HG02973 (cell line): ENCODE measurements at regions not wholly inside any gene's neighbourhood (a gene's known extent, or its start where the extent isn't known, plus 50 kb on each side); places are given as distances from the start of the nearest gene placed in this dataset.

Experiments
- ATAC-seq: cut with Tn5 transposase; IDR thresholded peaks from one replicate; pipeline ENCODE4 v1.9.1; 2021; ENCODE audit warnings: moderate library complexity; ENCODE audit not compliant: unreplicated experiment

- no peak for ATAC-seq
Observed at GRCh38 chr12:60290532-60290931, 694.7 kb downstream of the SLC16A7 start.

DNA sequence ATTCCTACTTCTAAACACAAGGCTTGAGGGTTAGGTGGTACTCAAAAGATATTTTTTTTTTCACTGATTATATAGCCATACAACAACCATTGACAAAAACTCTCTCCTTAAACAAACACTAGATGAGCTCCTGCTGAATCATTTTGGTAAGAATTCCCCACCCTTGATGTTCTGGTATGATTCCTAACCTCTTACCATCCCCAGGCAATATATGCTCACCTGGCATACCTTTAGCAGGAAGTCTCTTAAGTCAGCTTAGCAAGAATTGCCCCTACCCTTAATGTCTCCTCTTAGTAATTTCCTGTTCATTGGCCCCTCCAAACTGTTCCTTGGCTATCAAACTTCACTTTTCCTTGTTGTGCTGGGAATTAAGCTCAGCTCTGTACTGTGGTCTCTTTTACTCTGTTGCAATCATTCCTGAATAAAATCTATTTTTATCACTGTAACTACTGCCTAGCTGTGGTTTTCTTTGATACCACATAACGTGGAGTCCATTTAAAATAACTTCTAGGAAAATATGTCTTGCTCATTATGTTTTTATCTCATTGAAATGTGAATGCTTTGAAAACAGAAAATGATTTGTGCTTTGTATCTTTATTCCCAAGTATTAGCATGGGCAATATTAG, 712.6 kb downstream of the SLC16A7 start:
- ATAC-seq, result no peak

DNA sequence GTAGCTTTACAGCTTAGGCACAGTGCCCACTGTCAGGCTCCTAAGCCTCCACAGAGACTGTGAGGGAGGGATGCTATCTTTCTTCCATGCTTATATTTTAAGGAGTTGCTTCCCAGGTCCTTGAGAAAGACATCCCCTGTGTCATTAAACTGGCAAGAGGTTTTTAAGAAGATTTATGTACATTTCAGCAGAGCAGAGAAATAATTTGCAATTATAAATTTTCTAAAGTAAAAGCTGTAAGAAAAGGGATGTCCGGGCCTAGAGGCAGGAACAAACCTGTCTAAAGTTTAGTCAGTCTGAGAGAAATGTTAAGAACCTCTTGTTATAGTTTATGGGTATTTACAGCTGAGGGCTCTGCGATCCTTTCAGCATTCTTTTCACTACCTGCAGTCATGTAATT, 716.1 kb downstream of the SLC16A7 start:
- no peak for ATAC-seq

DNA sequence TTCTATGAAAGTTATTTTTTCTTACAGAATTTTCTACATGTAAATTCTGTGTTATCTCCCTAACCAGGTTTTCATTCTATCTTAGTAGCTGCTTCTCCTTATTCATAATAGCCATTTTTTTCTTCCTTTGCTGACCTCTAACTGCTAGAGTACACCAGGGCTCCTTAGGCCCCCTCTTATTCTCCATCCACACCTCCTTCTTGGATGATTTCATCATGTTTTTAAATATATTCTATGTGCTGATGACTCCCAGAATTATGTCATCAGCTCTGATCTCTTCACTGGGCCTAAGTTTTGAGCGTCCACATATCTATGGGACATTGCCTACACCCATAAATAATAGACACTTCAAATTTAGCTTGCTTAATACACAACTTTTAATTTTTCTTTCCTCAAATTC, 721.5 kb downstream of the SLC16A7 start:
- no peak for ATAC-seq

DNA sequence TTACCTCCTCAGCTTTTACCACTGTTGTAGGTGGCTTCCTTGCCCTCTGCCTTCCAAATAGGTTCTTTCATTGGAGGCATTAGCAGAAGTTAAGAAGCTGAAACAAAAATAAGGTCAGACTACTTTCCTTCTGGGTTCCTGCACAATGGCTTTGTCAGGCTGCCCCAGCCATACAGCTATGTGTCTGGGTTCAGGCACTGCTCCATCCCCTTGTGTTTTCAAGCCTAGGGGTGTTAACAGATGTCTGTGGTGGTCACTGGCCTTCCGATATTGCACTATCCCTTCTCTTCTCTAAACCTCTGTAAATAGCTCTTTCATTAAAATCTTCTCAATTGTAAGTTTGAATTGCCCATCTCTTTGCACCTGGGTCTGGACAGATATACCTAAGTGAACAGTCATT, 728.9 kb downstream of the SLC16A7 start:
- ATAC-seq, result no peak

DNA sequence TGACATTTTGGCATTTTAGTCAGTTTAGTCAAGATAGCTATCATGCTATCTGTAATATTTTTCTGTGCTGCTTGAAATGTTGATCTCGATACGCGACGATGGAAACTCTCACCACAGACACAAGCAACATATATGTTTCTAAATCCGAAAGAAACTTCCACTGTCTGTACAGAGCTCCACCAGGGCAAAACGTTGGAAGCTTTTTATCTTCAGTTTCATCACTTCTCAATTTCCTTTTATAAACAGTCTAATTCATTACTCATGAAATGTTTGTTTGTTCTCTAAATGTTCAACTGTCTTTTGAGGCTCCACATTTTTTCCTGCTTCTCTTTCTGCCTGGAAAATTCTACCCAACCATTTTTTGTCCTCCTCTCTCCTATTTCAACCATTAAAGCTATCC, 737.6 kb downstream of the SLC16A7 start:
- no peak for ATAC-seq

DNA sequence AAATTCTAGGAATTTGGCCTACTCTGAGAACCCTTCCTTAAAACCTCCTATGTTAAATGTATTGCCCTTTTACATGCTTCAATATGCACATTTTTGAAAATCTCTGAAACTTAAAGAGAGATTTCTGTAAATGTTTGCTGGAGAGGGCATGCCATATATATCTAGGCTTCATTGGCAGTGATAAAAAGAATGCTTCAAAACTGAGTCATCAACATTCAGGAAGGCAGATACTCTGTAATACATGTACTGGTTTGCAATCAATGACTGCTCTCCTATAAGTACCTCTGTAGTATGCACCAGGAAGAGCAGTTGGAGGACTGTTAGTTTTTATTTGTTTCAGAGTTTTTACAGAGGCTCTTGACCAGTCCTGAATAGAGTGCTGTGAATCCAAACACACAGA, 739.9 kb downstream of the SLC16A7 start:
- ATAC-seq, result no peak

DNA sequence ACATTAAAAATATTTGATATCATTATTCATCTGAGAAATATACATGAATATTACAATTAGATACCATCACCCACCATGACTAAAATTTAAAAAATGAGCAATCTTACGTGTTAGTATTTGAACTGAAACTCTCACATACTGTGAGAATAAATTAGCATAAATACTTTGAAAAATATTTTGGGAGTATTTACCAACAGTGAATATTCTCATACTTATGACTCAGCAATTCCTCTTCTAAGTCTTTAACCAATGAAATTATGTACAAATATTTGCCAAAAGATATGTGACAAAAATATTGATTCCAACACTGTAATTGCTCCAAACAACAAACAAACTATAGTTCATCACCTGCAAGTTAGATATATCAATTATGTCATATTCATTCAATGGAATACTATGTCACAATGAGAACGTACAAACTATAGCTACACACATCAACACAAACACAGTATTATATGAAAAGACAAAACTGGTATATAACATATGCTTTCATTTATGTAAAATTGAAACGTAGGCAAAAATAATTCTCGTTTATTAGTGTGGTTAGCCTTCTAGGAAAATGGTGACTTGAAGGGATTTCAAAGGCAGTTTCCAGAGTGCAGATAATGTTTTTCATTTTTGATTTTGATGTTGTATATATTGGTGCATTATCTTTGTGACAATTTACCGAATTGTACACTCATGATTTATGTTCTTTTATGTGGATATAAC, 742.2 kb downstream of the SLC16A7 start:
- ATAC-seq, result no peak

DNA sequence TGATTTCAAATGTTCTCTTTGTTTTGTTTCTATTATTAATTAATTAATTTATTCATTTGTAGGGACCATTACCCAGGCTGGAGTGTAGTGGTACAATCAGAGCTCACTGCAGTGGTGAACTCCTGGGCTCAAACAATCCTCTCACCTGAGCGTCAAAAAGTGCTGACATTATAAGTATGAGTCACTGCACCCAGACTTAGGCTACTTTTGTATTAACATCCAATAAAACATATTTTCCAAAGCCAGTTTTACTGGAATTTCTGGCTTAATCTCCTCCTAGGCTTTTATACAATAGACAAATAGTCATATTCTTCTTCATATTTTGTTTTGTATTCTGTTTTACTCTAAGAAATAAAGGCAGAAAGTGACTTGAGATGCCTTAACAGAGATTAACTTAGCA, 749.6 kb downstream of the SLC16A7 start:
- no peak for ATAC-seq

GRCh38 chr12:60349232-60349978, 753.6 kb downstream of the SLC16A7 start:
- ATAC-seq, result no peak

- ATAC-seq, result no peak
Observed at GRCh38 chr12:60387356-60387755, 791.5 kb downstream of the SLC16A7 start.

- no peak for ATAC-seq
Observed at GRCh38 chr12:60391051-60391450, 795.2 kb downstream of the SLC16A7 start.

DNA sequence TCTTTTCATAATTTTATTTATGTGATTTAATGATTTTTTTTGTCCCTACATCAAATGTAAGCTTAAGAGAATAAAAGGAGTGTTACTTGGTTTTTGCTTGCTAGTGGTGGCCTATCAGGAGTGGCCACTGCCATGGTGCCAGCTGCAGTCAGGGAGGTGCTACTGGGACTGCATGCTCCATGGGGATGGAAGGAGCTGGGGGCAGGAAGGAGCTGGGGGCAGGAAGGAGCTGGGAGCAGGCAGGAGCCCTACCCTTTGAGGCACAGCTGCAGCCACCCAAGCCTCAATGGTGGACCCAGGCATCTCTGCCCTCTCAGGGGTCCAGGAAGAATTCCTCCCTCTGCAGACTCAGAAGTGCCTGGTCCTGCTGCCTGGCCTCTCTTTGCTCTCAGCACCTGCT, 796.0 kb downstream of the SLC16A7 start:
- no peak for ATAC-seq

DNA sequence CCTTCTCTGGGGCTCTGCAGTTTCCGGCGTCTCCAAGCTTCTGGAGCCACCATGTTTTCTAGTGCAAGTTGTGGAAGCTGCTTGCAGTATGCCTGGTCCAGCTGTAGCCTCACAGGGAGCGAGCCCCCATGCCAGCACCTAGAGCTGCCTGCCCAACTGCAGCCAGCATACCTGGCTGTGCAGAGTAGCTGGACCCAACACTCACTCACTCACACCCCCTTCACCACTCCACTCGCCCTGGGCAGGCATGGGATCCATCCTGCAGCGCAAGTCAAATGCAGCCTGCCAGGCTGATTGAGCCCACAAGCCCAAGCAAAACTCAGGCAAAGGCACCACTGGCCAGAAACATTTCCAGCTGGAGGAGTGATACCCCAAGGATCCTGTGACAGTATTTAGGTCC, 797.3 kb downstream of the SLC16A7 start:
- no peak for ATAC-seq

DNA sequence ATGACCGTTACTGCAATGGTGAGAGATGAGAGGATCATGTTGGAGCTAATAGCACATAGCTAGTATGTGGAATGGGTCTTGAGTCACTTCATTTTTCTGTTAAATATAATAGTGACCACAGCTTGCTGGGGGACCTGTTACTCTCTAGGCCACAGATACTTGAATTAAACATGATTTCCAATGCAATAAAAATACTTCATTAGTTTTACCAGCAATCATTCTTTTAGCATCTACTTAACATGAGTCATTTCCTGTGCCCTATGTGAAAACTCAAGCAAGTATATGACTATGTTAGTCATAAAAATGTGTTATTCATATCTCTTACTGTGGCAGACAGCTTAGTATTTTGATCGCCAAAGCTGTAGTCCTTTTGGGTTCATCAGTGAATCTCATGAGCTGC, 798.8 kb downstream of the SLC16A7 start:
- ATAC-seq, result no peak

- ATAC-seq, result no peak
Observed at GRCh38 chr12:60398547-60398946, 802.7 kb downstream of the SLC16A7 start.

GRCh38 chr12:60399064-60399463, 803.2 kb downstream of the SLC16A7 start:
- ATAC-seq, result no peak

DNA sequence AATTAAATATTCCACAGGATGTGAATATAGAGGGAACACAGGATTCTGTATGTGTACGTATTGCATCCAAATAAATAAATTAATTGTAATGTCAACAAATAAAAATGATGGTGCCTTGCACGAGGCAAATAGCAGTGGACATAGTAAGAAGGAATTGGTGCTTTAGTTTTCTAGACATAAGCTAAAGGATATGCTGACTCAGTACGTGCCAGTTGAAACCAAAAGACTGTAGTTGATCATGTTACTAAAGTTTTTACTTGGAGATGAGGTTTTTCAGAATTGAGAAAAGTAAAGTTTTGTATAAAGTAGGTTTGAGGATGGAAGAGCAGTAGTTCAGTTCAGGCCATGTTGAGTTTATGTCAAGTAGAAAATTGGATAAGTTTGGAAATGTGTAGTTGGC, 807.2 kb downstream of the SLC16A7 start:
- no peak for ATAC-seq

DNA sequence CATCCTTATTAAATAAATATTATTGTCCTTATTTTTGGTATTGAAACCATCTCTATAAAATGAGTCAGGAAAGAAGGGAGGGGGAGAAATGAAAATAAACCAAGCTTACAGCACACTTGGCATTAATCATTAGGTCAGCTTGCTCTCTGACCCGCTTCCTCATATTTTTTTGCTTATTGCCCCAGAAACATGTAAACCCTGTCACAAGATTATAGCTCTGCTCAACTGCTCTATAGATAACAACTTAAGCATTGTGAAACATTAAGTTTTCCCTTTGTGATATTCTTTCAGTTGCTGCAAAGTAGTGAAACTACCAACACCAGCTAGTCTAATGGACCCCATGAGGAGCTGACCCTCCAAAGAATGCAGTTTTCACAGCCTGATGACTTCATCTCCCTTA, 819.5 kb downstream of the SLC16A7 start:
- ATAC-seq, result no peak

DNA sequence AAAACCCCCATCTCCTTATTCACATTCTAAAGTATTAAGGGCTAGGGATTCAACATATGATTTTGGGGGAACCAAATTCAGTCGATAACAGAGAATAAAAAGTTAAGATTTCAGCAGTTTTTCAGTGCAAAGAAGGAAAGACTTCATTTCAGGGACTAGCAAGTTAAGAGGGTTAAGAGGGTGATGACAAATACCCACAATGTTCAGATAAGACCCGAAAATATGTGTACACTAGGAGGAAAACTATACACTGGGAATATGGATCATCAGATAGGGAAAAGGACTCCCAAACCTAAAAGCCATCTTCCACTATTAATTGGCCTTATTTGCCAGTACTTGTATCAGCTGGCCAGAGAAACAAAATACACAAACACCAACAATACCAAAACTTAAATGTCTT, 824.2 kb downstream of the SLC16A7 start:
- no peak for ATAC-seq

DNA sequence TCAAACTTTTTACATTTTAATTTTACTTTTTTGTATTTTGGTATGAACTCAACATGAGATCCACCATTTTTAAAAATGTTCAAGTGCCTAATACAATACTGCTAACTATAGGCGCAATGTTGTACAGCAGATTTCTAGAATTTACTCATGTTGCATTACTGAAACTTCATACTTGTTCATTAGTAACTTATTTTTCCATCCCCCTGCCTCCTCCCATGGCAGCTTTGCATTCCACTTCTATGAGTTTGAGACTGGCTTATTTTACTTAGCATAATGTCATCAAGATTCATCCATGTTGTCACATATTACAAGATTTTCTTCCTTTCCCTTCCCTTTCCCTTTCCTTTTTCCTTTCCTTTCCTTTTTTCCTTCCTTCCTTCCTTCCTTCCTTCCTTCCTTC, 825.9 kb downstream of the SLC16A7 start:
- ATAC-seq, result no peak

DNA sequence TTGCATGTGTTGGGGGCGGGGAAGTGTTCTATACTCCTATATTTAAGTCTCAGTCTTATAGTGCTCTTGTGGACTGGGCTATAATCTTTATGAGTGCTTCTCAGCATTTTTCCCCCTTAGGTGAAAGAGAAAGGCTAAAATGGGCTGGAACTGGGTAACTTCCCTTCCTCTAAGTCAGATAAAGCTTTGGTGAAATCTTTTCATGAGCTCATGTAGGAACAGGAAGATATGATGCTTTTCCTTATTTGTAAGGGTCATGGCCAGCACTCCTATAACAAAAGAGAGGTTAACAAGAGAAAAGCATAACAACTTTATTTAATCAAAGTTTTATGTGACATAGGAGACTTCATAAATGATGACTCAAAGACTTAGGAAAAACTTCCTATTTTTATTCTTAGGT, 841.5 kb downstream of the SLC16A7 start:
- ATAC-seq, result no peak
